GM23338 (cell line): ENCODE measurements at regions not wholly inside any gene's neighbourhood (a gene's known extent, or its start where the extent isn't known, plus 50 kb on each side); places are given as distances from the start of the nearest gene placed in this dataset.

Source experiments
- ATAC-seq: fragments of 200-7000 bp; cut with Tn5 transposase; 3 replicates; pipeline ENCODE4 v1.9.1; 2020
- DNase-seq: peaks from one replicate; pipeline ENCODE4 v3.0.0-alpha.2; 2015; ENCODE audit warnings: low spot score
- H2AFZ ChIP-seq: fragments of 200-600 bp; sonication (generic); 2 replicates; pipeline ENCODE4 v1.8.0; 2016; ENCODE audit warnings: antibody characterized with exemption, mild to moderate bottlenecking, moderate library complexity
- H3F3A ChIP-seq: fragments of 200-600 bp; sonication (generic); replicated peaks from 2 replicates; pipeline ENCODE4 v1.8.0; 2017; ENCODE audit warnings: antibody characterized with exemption, mixed run types, low read depth
- H3K27ac ChIP-seq: fragments of 200-600 bp; sonication (generic); 2 replicates; pipeline ENCODE4 v1.6.1; 2016; ENCODE audit warnings: low read depth
- H3K27me3 ChIP-seq: fragments of 200-600 bp; sonication (generic); 2 replicates; pipeline ENCODE4 v1.8.0; 2016; ENCODE audit warnings: mild to moderate bottlenecking, mixed run types, moderate library complexity; ENCODE audit not compliant: insufficient read depth
- H3K36me3 ChIP-seq: fragments of 200-600 bp; sonication (generic); 2 replicates; pipeline ENCODE4 v1.8.0; 2016; ENCODE audit warnings: mild to moderate bottlenecking; ENCODE audit not compliant: insufficient read depth
- H3K4me1 ChIP-seq: fragments of 200-600 bp; sonication (generic); 2 replicates; pipeline ENCODE4 v1.8.0; 2016; ENCODE audit warnings: mild to moderate bottlenecking, moderate library complexity; ENCODE audit not compliant: insufficient read depth
- H3K4me2 ChIP-seq: fragments of 200-600 bp; sonication (generic); 2 replicates; pipeline ENCODE4 v1.7.1; 2017; ENCODE audit warnings: mixed run types
- H3K4me3 ChIP-seq: fragments of 200-600 bp; sonication (generic); 2 replicates; pipeline ENCODE4 v1.6.1; 2016; ENCODE audit warnings: mixed run types
- H3K79me2 ChIP-seq: fragments of 200-600 bp; sonication (generic); replicated peaks from 2 replicates; pipeline ENCODE4 v1.8.0; 2017; ENCODE audit warnings: mild to moderate bottlenecking; ENCODE audit not compliant: insufficient read depth
- H3K9me2 ChIP-seq: fragments of 200-600 bp; sonication (generic); 2 replicates; pipeline ENCODE4 v1.8.0; 2017; ENCODE audit not compliant: insufficient read depth
- H4K20me1 ChIP-seq: fragments of 200-600 bp; sonication (generic); replicated peaks from 2 replicates; pipeline ENCODE4 v1.8.0; 2017; ENCODE audit warnings: mild to moderate bottlenecking; ENCODE audit not compliant: insufficient read depth
- H3K27ac Mint-ChIP-seq: 2 replicates; pipeline ENCODE4 v1.8.0; 2020; ENCODE audit warnings: inconsistent platforms, mild to moderate bottlenecking, moderate library complexity, mixed read lengths
- H3K27me3 Mint-ChIP-seq: 3 replicates; pipeline ENCODE4 v1.8.0; 2022; ENCODE audit warnings: low read depth, mild to moderate bottlenecking, moderate library complexity, mixed read lengths, inconsistent platforms; ENCODE audit not compliant: insufficient read depth, poor library complexity
- H3K36me3 Mint-ChIP-seq: 3 replicates; pipeline ENCODE4 v1.8.0; 2021; ENCODE audit warnings: low read depth, mild to moderate bottlenecking, inconsistent platforms, moderate library complexity, mixed read lengths
- H3K4me1 Mint-ChIP-seq: 3 replicates; pipeline ENCODE4 v1.8.0; 2020; ENCODE audit warnings: mild to moderate bottlenecking, inconsistent platforms, mixed read lengths
- H3K4me3 Mint-ChIP-seq: 3 replicates; pipeline ENCODE4 v1.8.0; 2021; ENCODE audit warnings: moderate library complexity, mild to moderate bottlenecking, inconsistent platforms, mixed read lengths
- H3K9me3 Mint-ChIP-seq: 3 replicates; pipeline ENCODE4 v1.8.0; 2020; ENCODE audit warnings: moderate library complexity, mild to moderate bottlenecking, inconsistent platforms, mixed read lengths
- EZH2 ChIP-seq: fragments of 200-600 bp; sonication (generic); IDR thresholded peaks from one replicate; pipeline ENCODE4 v1.8.0; 2017; ENCODE audit warnings: antibody characterized with exemption, mild to moderate bottlenecking, low read depth; ENCODE audit not compliant: unreplicated experiment
- EZH2phosphoT487 ChIP-seq: fragments of 200-600 bp; sonication (generic); IDR thresholded peaks from one replicate; pipeline ENCODE4 v1.8.1; 2018; ENCODE audit warnings: antibody characterized with exemption; ENCODE audit not compliant: unreplicated experiment
- NANOG ChIP-seq: IDR thresholded peaks from 2 replicates; pipeline ENCODE4 v1.6.1; 2016; ENCODE audit warnings: antibody characterized with exemption, borderline replicate concordance
- ZNF331 ChIP-seq: fragments of 250-450 bp; sonication (Bioruptor Pico); IDR thresholded peaks from 2 replicates; pipeline ENCODE4 v1.5.0; 2020; ENCODE audit warnings: low read depth, mild to moderate bottlenecking, moderate library complexity
- TF ChIP-seq, protein P1 (sequence below): fragments of 250-450 bp; sonication (Bioruptor Pico); IDR thresholded peaks from 2 replicates; pipeline ENCODE4 v1.5.0; 2020; ENCODE audit warnings: mild to moderate bottlenecking, moderate library complexity
- TF ChIP-seq, protein P2 (sequence below): IDR thresholded peaks from one replicate; pipeline ENCODE4 v1.6.1; 2018; ENCODE audit warnings: antibody characterized with exemption; ENCODE audit not compliant: unreplicated experiment
- TF ChIP-seq, protein P3 (sequence below): IDR thresholded peaks from 2 replicates; pipeline ENCODE4 v1.6.1; 2016; ENCODE audit warnings: antibody characterized with exemption
- TF ChIP-seq, protein P4 (sequence below), 2 experiments: fragments of 200-600 bp in 1 of 2; sonication (generic) in 1 of 2; conservative IDR thresholded peaks; 2 replicates each; pipeline versions ENCODE4 v1.5.1 to v1.6.1; 2016 to 2017; ENCODE audit warnings: antibody characterized with exemption in 2 of 2, low read depth in 2 of 2, mild to moderate bottlenecking in 2 of 2, moderate library complexity in 1 of 2

DNA sequence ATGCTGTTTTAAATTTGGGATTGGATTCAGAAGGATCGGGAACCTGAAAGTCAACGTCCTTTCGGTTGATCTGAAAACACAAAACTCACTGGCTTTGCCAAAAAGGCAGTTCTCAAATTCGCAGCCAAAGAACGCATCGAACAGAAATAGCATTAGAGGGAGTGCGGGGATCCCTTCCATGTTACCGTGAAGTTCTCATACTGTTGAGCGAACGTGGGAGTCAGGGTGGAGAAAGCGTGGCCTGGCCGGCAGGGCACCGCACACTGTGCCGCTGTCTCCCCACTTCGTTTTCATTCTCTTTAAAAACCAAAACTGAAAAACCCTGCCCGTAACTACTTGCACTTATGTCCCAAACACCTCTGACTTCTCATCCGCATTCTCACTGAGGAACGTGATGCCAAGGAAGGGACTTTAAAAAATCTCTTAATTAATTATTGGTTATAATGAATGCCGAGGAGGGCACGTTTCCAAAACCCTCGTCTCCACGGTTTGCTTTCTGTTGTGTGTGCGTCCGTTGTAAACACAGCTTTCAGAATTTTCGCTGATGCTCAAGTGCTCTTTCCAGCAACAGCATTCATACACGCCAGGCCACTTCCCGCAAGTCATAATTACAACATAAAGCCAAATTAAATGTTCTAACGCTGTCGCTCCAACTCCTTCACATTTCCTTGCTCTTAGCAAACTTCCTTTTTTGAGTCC lies 60.9 kb upstream of the TWIST2 start:
- H4K20me1 ChIP-seq = no peaks in the 10 kb centered on the region
- no peaks in the 10 kb centered on the region for H3K27me3 ChIP-seq
- H3K4me3 Mint-ChIP-seq = no peak overlapping the region
- H3K9me2 ChIP-seq = no peaks in the 10 kb centered on the region
- H3K79me2 ChIP-seq = no peaks in the 10 kb centered on the region
- DNase-seq (no peak), ATAC-seq (no peak)
- peaks cover 7% of the 10 kb centered on the region; the same call in 1 of the 3 replicates for H3K9me3 Mint-ChIP-seq
- H3K27ac ChIP-seq = no peak overlapping the region
- H3K4me3 ChIP-seq = no peak overlapping the region
- H2AFZ ChIP-seq = no peak overlapping the region; the same call in 1 of the 2 replicates
- peaks cover 10% of the 10 kb centered on the region for H3K4me1 ChIP-seq
- H3K4me2 ChIP-seq = no peak overlapping the region
- H3F3A ChIP-seq = no peaks in the 10 kb centered on the region
- no peaks in the 10 kb centered on the region; the same call in 2 of the 3 replicates for H3K36me3 Mint-ChIP-seq
- no peaks in the 10 kb centered on the region for H3K36me3 ChIP-seq
- TF ChIP-seq ZNF331 (CRISPR knock-in tag) = no peak
- no peak for TF ChIP-seq EZH2phosphoT487
- no peak for TF ChIP-seq EZH2
- H3K27ac Mint-ChIP-seq = no peak overlapping the region
- peaks cover 4% of the 10 kb centered on the region for H3K27me3 Mint-ChIP-seq
- H3K4me1 Mint-ChIP-seq = peaks cover 18% of the 10 kb centered on the region

DNA sequence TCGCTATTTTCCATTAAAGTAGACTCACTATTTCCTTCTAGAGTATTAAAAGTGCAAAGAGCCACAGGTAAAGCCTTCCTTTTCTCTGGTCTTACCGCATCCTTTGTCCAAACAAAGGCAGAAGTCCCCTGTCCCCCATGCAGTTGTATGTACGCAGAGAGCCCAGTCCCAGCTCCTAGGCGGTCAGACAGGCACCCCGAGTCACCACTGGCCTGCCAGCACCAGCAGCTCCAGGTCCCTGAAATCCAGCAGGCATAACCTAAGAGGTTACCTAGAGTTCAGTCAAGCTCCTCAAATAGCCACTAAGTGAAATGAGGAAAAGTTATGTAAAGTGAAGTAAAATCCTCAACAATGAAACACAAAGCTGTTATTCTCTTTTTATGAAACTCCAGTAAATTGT lies 60.4 kb upstream of the TWIST2 start:
- Mint-ChIP-seq H3K27me3 (peaks cover 4% of the 10 kb centered on the region), H3K36me3 (no peaks in the 10 kb centered on the region; the same call in 2 of the 3 replicates), H3K27ac (no peak overlapping the region), H3K4me3 (no peak overlapping the region), H3K9me3 (peaks cover 7% of the 10 kb centered on the region; the same call in 1 of the 3 replicates), H3K4me1 (peaks cover 18% of the 10 kb centered on the region)
- Histone ChIP-seq H3K79me2 (no peaks in the 10 kb centered on the region), H3K27ac (no peak overlapping the region), H3K4me3 (no peak overlapping the region), H2AFZ (no peak overlapping the region; the same call in 1 of the 2 replicates), H3K4me1 (peaks cover 10% of the 10 kb centered on the region), H3K36me3 (no peaks in the 10 kb centered on the region), H3K4me2 (no peak overlapping the region), H3K27me3 (no peaks in the 10 kb centered on the region), H4K20me1 (no peaks in the 10 kb centered on the region), H3F3A (no peaks in the 10 kb centered on the region), H3K9me2 (no peaks in the 10 kb centered on the region)
- DNase-seq (no peak), ATAC-seq (no peak)
- no peak for TF ChIP-seq EZH2phosphoT487
- TF ChIP-seq, protein P1, sequence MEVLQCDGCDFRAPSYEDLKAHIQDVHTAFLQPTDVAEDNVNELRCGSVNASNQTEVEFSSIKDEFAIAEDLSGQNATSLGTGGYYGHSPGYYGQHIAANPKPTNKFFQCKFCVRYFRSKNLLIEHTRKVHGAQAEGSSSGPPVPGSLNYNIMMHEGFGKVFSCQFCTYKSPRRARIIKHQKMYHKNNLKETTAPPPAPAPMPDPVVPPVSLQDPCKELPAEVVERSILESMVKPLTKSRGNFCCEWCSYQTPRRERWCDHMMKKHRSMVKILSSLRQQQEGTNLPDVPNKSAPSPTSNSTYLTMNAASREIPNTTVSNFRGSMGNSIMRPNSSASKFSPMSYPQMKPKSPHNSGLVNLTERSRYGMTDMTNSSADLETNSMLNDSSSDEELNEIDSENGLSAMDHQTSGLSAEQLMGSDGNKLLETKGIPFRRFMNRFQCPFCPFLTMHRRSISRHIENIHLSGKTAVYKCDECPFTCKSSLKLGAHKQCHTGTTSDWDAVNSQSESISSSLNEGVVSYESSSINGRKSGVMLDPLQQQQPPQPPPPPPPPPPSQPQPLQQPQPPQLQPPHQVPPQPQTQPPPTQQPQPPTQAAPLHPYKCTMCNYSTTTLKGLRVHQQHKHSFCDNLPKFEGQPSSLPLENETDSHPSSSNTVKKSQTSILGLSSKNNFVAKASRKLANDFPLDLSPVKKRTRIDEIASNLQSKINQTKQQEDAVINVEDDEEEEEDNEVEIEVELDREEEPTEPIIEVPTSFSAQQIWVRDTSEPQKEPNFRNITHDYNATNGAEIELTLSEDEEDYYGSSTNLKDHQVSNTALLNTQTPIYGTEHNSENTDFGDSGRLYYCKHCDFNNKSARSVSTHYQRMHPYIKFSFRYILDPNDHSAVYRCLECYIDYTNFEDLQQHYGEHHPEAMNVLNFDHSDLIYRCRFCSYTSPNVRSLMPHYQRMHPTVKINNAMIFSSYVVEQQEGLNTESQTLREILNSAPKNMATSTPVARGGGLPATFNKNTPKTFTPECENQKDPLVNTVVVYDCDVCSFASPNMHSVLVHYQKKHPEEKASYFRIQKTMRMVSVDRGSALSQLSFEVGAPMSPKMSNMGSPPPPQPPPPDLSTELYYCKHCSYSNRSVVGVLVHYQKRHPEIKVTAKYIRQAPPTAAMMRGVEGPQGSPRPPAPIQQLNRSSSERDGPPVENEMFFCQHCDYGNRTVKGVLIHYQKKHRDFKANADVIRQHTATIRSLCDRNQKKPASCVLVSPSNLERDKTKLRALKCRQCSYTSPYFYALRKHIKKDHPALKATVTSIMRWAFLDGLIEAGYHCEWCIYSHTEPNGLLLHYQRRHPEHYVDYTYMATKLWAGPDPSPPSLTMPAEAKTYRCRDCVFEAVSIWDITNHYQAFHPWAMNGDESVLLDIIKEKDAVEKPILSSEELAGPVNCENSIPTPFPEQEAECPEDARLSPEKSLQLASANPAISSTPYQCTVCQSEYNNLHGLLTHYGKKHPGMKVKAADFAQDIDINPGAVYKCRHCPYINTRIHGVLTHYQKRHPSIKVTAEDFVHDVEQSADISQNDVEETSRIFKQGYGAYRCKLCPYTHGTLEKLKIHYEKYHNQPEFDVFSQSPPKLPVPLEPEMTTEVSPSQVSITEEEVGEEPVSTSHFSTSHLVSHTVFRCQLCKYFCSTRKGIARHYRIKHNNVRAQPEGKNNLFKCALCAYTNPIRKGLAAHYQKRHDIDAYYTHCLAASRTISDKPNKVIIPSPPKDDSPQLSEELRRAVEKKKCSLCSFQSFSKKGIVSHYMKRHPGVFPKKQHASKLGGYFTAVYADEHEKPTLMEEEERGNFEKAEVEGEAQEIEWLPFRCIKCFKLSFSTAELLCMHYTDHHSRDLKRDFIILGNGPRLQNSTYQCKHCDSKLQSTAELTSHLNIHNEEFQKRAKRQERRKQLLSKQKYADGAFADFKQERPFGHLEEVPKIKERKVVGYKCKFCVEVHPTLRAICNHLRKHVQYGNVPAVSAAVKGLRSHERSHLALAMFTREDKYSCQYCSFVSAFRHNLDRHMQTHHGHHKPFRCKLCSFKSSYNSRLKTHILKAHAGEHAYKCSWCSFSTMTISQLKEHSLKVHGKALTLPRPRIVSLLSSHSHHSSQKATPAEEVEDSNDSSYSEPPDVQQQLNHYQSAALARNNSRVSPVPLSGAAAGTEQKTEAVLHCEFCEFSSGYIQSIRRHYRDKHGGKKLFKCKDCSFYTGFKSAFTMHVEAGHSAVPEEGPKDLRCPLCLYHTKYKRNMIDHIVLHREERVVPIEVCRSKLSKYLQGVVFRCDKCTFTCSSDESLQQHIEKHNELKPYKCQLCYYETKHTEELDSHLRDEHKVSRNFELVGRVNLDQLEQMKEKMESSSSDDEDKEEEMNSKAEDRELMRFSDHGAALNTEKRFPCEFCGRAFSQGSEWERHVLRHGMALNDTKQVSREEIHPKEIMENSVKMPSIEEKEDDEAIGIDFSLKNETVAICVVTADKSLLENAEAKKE (CRISPR knock-in tag) = no peak
- TF ChIP-seq NANOG = no peak
- TF ChIP-seq, protein P2, sequence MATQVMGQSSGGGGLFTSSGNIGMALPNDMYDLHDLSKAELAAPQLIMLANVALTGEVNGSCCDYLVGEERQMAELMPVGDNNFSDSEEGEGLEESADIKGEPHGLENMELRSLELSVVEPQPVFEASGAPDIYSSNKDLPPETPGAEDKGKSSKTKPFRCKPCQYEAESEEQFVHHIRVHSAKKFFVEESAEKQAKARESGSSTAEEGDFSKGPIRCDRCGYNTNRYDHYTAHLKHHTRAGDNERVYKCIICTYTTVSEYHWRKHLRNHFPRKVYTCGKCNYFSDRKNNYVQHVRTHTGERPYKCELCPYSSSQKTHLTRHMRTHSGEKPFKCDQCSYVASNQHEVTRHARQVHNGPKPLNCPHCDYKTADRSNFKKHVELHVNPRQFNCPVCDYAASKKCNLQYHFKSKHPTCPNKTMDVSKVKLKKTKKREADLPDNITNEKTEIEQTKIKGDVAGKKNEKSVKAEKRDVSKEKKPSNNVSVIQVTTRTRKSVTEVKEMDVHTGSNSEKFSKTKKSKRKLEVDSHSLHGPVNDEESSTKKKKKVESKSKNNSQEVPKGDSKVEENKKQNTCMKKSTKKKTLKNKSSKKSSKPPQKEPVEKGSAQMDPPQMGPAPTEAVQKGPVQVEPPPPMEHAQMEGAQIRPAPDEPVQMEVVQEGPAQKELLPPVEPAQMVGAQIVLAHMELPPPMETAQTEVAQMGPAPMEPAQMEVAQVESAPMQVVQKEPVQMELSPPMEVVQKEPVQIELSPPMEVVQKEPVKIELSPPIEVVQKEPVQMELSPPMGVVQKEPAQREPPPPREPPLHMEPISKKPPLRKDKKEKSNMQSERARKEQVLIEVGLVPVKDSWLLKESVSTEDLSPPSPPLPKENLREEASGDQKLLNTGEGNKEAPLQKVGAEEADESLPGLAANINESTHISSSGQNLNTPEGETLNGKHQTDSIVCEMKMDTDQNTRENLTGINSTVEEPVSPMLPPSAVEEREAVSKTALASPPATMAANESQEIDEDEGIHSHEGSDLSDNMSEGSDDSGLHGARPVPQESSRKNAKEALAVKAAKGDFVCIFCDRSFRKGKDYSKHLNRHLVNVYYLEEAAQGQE = no peak
- TF ChIP-seq, protein P3, sequence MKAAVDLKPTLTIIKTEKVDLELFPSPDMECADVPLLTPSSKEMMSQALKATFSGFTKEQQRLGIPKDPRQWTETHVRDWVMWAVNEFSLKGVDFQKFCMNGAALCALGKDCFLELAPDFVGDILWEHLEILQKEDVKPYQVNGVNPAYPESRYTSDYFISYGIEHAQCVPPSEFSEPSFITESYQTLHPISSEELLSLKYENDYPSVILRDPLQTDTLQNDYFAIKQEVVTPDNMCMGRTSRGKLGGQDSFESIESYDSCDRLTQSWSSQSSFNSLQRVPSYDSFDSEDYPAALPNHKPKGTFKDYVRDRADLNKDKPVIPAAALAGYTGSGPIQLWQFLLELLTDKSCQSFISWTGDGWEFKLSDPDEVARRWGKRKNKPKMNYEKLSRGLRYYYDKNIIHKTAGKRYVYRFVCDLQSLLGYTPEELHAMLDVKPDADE = no peak
- TF ChIP-seq, protein P4, sequence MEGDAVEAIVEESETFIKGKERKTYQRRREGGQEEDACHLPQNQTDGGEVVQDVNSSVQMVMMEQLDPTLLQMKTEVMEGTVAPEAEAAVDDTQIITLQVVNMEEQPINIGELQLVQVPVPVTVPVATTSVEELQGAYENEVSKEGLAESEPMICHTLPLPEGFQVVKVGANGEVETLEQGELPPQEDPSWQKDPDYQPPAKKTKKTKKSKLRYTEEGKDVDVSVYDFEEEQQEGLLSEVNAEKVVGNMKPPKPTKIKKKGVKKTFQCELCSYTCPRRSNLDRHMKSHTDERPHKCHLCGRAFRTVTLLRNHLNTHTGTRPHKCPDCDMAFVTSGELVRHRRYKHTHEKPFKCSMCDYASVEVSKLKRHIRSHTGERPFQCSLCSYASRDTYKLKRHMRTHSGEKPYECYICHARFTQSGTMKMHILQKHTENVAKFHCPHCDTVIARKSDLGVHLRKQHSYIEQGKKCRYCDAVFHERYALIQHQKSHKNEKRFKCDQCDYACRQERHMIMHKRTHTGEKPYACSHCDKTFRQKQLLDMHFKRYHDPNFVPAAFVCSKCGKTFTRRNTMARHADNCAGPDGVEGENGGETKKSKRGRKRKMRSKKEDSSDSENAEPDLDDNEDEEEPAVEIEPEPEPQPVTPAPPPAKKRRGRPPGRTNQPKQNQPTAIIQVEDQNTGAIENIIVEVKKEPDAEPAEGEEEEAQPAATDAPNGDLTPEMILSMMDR (conservative IDR thresholded peaks at IDR 0.05; ENCODE audit: low read depth in 2 of 2) = no peak
